Endothelial cell of umbilical vein (primary cell): ENCODE measurements at regions not wholly inside any gene's neighbourhood (a gene's known extent, or its start where the extent isn't known, plus 50 kb on each side); places are given as distances from the start of the nearest gene placed in this dataset.

ENCODE experiments used
- BruUV-seq: library from RNA; stranded (reverse); fragments of 400-500 nt; replicated peaks from 2 replicates; lab custom pipeline; 2021; lab: Mats Ljungman, UMichigan
- CTCF ChIA-PET: fragments of 300-600, 350-600 bp; sonication (Branson Sonifier 250); formaldehyde crosslinking; loops from one replicate; lab custom pipeline; 2021; ENCODE audit warnings: antibody characterized with exemption, inconsistent platforms; lab: Charles Lee
- POLR2A ChIA-PET: fragments of 300-600, 350-600 bp; sonication (Branson Sonifier 250); formaldehyde crosslinking; loops from one replicate; lab custom pipeline; 2021; ENCODE audit warnings: antibody characterized with exemption, inconsistent platforms; lab: Charles Lee
- DNase-seq: peaks from one replicate; pipeline ENCODE4 v3.0.0-alpha.2; 2011; ENCODE audit warnings: low read depth, low spot score
- FAIRE-seq: peaks from 2 replicates; lab custom pipeline; 2011; peaks lifted over from hg19 to GRCh38; lab: Jason Lieb, UNC
- H2AFZ ChIP-seq: 2 replicates; pipeline ENCODE4 v1.6.0; 2012; ENCODE audit warnings: low read depth, low read length, control low read depth, inconsistent platforms
- H3K27ac ChIP-seq: 2 replicates; pipeline ENCODE4 v1.5.1; 2011; ENCODE audit warnings: low read depth, mild to moderate bottlenecking, control low read depth, low read length, moderate library complexity; ENCODE audit not compliant: insufficient read depth
- H3K27me3 ChIP-seq, 2 experiments: 2 replicates each; pipeline versions ENCODE4 v1.6.0 to v1.6.1; 2011; ENCODE audit warnings: low read length in 2 of 2, mixed read lengths in 1 of 2; ENCODE audit not compliant: control insufficient read depth in 2 of 2, insufficient read depth in 2 of 2
- H3K36me3 ChIP-seq, 2 experiments: 2 replicates in 1 of 2; 3 replicates in 1 of 2; pipeline ENCODE4 v1.5.1; 2011; ENCODE audit warnings: low read length in 2 of 2, mild to moderate bottlenecking in 1 of 2, moderate library complexity in 1 of 2; ENCODE audit not compliant: control insufficient read depth in 2 of 2, insufficient read depth in 2 of 2; ENCODE audit errors: extremely low read depth in 1 of 2
- H3K4me1 ChIP-seq: 3 replicates; pipeline ENCODE4 v1.5.1; 2011; ENCODE audit warnings: mild to moderate bottlenecking, low read length; ENCODE audit not compliant: control insufficient read depth, insufficient read depth; ENCODE audit errors: extremely low read depth
- H3K4me2 ChIP-seq: 2 replicates; pipeline ENCODE4 v1.6.1; 2011; ENCODE audit warnings: low read length, control low read depth, mixed read lengths; ENCODE audit not compliant: insufficient read depth
- H3K4me3 ChIP-seq, 3 experiments: fragments of 200-600 bp in 1 of 3; sonication (generic), shearing (Covaris generic) in 1 of 3; replicated peaks in 1 of 3; 2 replicates each; pipeline ENCODE4 v1.5.1; 2011 to 2016; ENCODE audit warnings: control low read depth in 3 of 3, low read length in 3 of 3, mild to moderate bottlenecking in 2 of 3, inconsistent platforms in 1 of 3, low read depth in 1 of 3, moderate library complexity in 1 of 3; ENCODE audit not compliant: insufficient read depth in 1 of 3
- H3K79me2 ChIP-seq: 2 replicates; pipeline ENCODE4 v1.6.0; 2012; ENCODE audit warnings: low read length, inconsistent platforms; ENCODE audit not compliant: control insufficient read depth, insufficient read depth
- H3K9ac ChIP-seq: replicated peaks from 2 replicates; pipeline ENCODE3; 2011; ENCODE audit warnings: low read length, control low read depth; ENCODE audit not compliant: insufficient read depth; ENCODE audit errors: extremely low read depth
- H3K9me1 ChIP-seq: replicated peaks from 3 replicates; pipeline ENCODE4 v1.6.0; 2011; ENCODE audit warnings: mild to moderate bottlenecking, low read length; ENCODE audit not compliant: control insufficient read depth, insufficient read depth; ENCODE audit errors: extremely low read depth
- H3K9me3 ChIP-seq: replicated peaks from 2 replicates; pipeline ENCODE4 v1.5.1; 2012; ENCODE audit warnings: low read length, inconsistent platforms; ENCODE audit not compliant: control insufficient read depth, insufficient read depth
- H4K20me1 ChIP-seq: replicated peaks from 2 replicates; pipeline ENCODE3; 2011; ENCODE audit warnings: mild to moderate bottlenecking, low read length; ENCODE audit not compliant: control insufficient read depth, insufficient read depth; ENCODE audit errors: extremely low read depth
- FOS ChIP-seq: IDR thresholded peaks from 2 replicates; pipeline ENCODE4 v1.6.1; 2011; ENCODE audit warnings: mild to moderate bottlenecking, low read length, moderate library complexity, borderline replicate concordance; ENCODE audit not compliant: insufficient read depth
- GATA2 ChIP-seq: IDR thresholded peaks from 2 replicates; pipeline ENCODE4 v1.7.0; 2011; ENCODE audit warnings: low read depth, mild to moderate bottlenecking, moderate library complexity, mixed read lengths, low read length; ENCODE audit not compliant: insufficient read length, insufficient read depth
- MAX ChIP-seq: IDR thresholded peaks from 2 replicates; pipeline ENCODE4 v1.6.1; 2011; ENCODE audit not compliant: insufficient read depth, insufficient read length
- POLR2A ChIP-seq: IDR thresholded peaks from 2 replicates; pipeline ENCODE4 v1.6.1; 2012; ENCODE audit warnings: low read depth, mild to moderate bottlenecking, control low read depth, low read length
- dilution Hi-C: fragments of 300-500 bp; cut with MboI; formaldehyde crosslinking; loops from one replicate; pipeline ENCODE4 v1.15.0; 2019; ENCODE audit warnings: low sequenced_read_pairs; ENCODE audit not compliant: extremely low pct_ligation_motif_present
- intact Hi-C: fragments of 100-400 bp; cut with micrococcal nuclease; formaldehyde crosslinking; loops from one replicate; pipeline ENCODE4 v1.10.0; 2022

DNA sequence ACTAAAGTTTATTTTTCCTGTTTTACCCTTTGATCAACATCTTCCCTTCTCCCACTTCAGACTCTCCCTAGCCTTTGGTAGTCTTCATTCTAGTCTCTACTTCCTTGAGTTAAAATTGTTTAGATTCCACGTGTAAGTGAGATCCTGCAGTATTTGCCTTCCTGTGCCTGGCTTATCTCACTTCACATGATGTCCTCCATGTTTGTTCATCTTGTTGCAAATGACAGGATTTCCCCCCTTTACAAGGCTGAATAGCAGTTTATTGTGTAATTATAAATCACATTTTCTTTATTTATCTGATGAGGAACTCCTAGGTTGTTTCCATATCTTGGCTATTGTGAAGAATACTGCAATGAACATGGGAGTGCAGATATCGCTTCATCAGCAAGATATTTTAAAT is 461.7 kb downstream of the CHSY3 start:
- intact Hi-C loops (no loop called here), dilution Hi-C loops (no loop called here)
- no peaks in the 10 kb centered on the region for H3K36me3 ChIP-seq
- H3K4me3 ChIP-seq = no peak overlapping the region
- no peak overlapping the region for H3K4me2 ChIP-seq
- no peak for TF ChIP-seq FOS
- no peaks in the 10 kb centered on the region for H3K79me2 ChIP-seq
- no TSS peak for BruUV-seq
- H4K20me1 ChIP-seq = no peaks in the 10 kb centered on the region
- H3K9me3 ChIP-seq = no peaks in the 10 kb centered on the region
- POLR2A ChIA-PET = no interaction called here
- no peaks in the 10 kb centered on the region for H3K27me3 ChIP-seq
- peak; percentile 84 for DNase-seq
- no peaks in the 10 kb centered on the region for H3K4me1 ChIP-seq
- H3K9ac ChIP-seq = no peak overlapping the region
- H3K27ac ChIP-seq = no peak overlapping the region
- H2AFZ ChIP-seq = no peak overlapping the region
- H3K9me1 ChIP-seq = no peaks in the 10 kb centered on the region
- CTCF ChIA-PET = no interaction called here
- FAIRE-seq = no peak

DNA sequence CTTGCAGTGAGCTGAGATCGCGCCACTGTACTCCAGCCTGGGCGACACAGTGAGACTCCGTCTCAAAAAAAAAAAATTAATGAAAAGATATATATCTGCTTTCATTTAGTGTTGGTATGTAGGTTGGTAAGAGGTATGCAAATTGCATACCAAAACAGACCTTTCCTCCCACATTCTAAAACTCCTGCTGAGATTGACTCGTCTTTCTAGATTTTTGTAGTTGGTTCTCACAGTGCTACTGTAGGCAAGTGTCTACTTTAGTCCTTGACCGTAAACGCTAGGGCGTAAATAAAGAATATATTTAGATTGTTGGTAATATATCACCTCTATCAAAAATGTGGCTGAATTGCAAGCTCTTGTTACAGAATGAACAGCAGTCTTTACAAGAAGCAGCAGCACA is 445.9 kb downstream of the CHSY3 start:
- TF ChIP-seq POLR2A = no peak
- no peak for TF ChIP-seq GATA2
- TF ChIP-seq FOS = no peak
- TF ChIP-seq MAX = no peak

More for the DNA sequence above, 445.9 kb downstream of the CHSY3 start:
- H3K79me2 ChIP-seq = no peaks in the 10 kb centered on the region
- no peak overlapping the region for H3K4me3 ChIP-seq
- no peak for FAIRE-seq
- H2AFZ ChIP-seq = no peak overlapping the region
- H3K9me1 ChIP-seq = no peaks in the 10 kb centered on the region
- H3K36me3 ChIP-seq = no peaks in the 10 kb centered on the region
- no peaks in the 10 kb centered on the region for H3K9me3 ChIP-seq
- no TSS peak for BruUV-seq
- CTCF ChIA-PET = no interaction called here
- intact Hi-C loops = no loop called here
- dilution Hi-C loops = no loop called here
- H3K27ac ChIP-seq = no peak overlapping the region
- POLR2A ChIA-PET = no interaction called here
- DNase-seq = no peak
- H3K4me2 ChIP-seq = no peak overlapping the region
- H3K4me1 ChIP-seq = peaks cover 2% of the 10 kb centered on the region
- H3K9ac ChIP-seq = no peak overlapping the region
- H3K27me3 ChIP-seq = no peaks in the 10 kb centered on the region
- H4K20me1 ChIP-seq = no peaks in the 10 kb centered on the region
